Small intestine (tissue), 7 donors: ENCODE measurements at regions not wholly inside any gene's neighbourhood (a gene's known extent, or its start where the extent isn't known, plus 50 kb on each side); places are given as distances from the start of the nearest gene placed in this dataset.
"Not testable (repeated sequence)": the region's sequence is repeated elsewhere in the genome, so short reads cannot be mapped to it uniquely, and the experiment has no call there.

Experiments used
- DNase-seq, 2 donors: peaks; one replicate each; pipeline versions ENCODE4 v3.0.0 to v3.0.0-alpha.2; 2013
- FAIRE-seq: peaks from 2 replicates; lab custom pipeline; 2012; peaks lifted over from hg19 to GRCh38; lab: Jason Lieb, UNC
- H3K27ac ChIP-seq, 3 donors: one replicate each; pipeline ENCODE4 v1.5.1; 2013; ENCODE audit warnings: low read length in 2 of 3, mild to moderate bottlenecking in 2 of 3, control low read depth in 1 of 3, inconsistent platforms in 1 of 3, low read depth in 1 of 3, moderate library complexity in 1 of 3
- H3K27me3 ChIP-seq, 3 donors: one replicate each; pipeline ENCODE4 v1.6.1; 2013; ENCODE audit warnings: low read length in 3 of 3, inconsistent platforms in 1 of 3; ENCODE audit not compliant: control insufficient read depth in 3 of 3, insufficient read depth in 3 of 3
- H3K36me3 ChIP-seq, 3 donors: one replicate each; pipeline ENCODE4 v1.6.1; 2013; ENCODE audit warnings: low read length in 3 of 3, inconsistent platforms in 1 of 3, low read depth in 1 of 3, mild to moderate bottlenecking in 1 of 3, moderate library complexity in 1 of 3; ENCODE audit not compliant: control insufficient read depth in 3 of 3, insufficient read depth in 2 of 3
- H3K4me1 ChIP-seq, 3 donors: one replicate each; pipeline ENCODE4 v1.6.1; 2013; ENCODE audit warnings: low read length in 2 of 3, inconsistent platforms in 1 of 3, low read depth in 1 of 3, mild to moderate bottlenecking in 1 of 3, moderate library complexity in 1 of 3; ENCODE audit not compliant: control insufficient read depth in 3 of 3, insufficient read depth in 2 of 3
- H3K4me3 ChIP-seq, 3 donors: one replicate each; pipeline ENCODE4 v1.5.1; 2013; ENCODE audit warnings: low read length in 3 of 3, control low read depth in 1 of 3, inconsistent platforms in 1 of 3, low read depth in 1 of 3, mild to moderate bottlenecking in 1 of 3, moderate library complexity in 1 of 3
- H3K9me3 ChIP-seq, 2 donors: one replicate each; pipeline ENCODE4 v1.6.1; 2013; ENCODE audit warnings: low read depth in 1 of 2, low read length in 1 of 2; ENCODE audit not compliant: control insufficient read depth in 2 of 2, insufficient read depth in 1 of 2
- WGBS, 3 donors: extraction: QIAGEN DNeasy Blood & Tissue Kit; methylation state at CpG; one replicate each; pipeline ENCODE4 v1.1.7; 2013; 5-methylcytosine and 5-hydroxymethylcytosine counted together
- donor health status: healthy with polysubstance abuse.
- donor health status: control.
- donor health status: control.
- donor health status: Bipolar disorder and iron deficiency.
- donor health status: healthy.

DNA sequence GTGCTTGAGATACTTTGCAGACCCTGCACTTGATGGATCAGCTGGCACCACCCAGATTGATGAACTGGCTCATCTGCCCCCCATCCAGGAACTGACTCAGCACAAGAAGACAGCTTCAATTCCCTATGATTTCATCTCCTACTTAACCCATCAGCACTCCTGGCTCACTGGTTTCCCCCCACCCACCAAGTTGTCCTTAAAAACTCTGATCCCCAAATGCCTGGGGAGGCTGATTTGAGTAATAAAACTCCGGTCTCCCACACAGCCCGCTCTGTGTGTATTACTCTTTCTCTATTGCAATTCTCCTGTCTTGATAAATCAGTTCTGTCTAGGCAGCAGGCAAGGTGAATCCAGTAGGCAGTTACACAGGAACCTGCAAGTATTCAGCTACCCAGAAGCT, 102.1 kb upstream of the TMTC4 start:
- 82 to 97% (median 91%) methylated on average over 2 of the region's 2 CpGs for WGBS, 3 donors
- FAIRE-seq: not testable (repeated sequence)

DNA sequence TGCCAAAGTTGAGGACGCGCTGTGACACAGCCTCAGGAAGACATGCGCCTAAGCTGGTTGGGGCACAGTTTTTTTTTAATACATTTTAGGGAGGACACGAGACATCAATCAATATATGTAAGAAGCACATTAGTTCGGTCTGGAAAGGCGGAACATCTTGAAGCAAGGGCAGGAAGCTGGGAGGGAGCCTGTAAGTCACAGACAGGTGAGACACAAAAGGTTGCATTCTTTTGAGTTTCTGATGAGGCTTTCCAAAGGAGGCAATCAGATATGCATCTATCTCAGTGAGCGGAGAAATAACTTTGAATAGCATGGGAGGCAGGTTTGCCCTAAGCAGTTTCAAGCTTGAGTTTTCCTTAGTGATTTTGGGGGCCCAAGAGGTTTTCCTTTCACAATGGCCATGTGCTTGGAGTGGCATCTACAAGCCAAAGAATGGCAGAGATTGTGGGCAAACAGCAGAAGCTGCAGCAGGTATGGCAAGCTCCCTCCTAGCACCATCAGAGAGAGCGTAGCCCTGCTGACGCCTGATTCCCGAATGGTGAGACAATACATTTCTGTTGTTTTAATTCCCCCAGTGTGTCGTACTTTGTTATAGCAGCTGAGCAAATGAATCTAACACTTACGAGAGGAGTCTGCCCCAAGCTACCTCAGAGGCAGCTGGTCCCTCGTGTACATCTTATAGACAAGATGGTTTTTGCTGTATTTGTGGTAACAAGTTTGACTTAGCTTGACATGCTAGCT, 99.5 kb upstream of the TMTC4 start:
- FAIRE-seq (no peak), DNase-seq (no peak)
- Histone ChIP-seq H3K4me1 (no peaks in the 10 kb centered on the region), H3K4me3 (no peak overlapping the region), H3K27ac (no peak overlapping the region), H3K9me3 (peaks cover 0 to 4% of the 10 kb centered on the region in 2 donors), H3K27me3 (no peaks in the 10 kb centered on the region), H3K36me3 (no peaks in the 10 kb centered on the region)
- 81 to 83% (median 81%) methylated on average over 13 of the region's 13 CpGs for WGBS, 3 donors

More for the DNA sequence above, 102.1 kb upstream of the TMTC4 start:
- not testable (repeated sequence) for H3K4me1 ChIP-seq, H3K36me3 ChIP-seq, H3K27me3 ChIP-seq, H3K27ac ChIP-seq, H3K4me3 ChIP-seq, DNase-seq, H3K9me3 ChIP-seq

DNA sequence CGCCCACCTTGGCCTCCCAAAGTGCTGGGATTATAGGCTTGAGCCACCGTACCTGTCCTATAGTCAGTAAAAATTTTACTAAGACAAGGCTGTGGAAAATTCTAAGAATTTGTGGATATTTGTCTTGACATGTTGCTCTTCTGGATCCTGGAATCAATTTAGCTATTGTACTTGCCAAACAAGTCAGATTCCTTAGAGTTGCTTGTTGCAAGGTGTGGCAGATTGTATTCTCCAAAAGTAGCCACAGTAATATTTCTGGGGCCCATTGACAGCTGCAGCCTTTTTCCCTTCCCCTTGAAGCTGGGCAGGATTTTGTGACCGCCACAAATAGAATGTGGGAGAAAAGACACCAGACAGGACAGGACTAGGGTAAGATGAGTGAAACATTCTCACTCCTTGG, 98.8 kb upstream of the TMTC4 start:
- FAIRE-seq: no peak
- no peak for DNase-seq
- H3K4me1 ChIP-seq: no peaks in the 10 kb centered on the region
- peaks cover 0 to 4% of the 10 kb centered on the region in 2 donors for H3K9me3 ChIP-seq
- no peak overlapping the region for H3K4me3 ChIP-seq
- no peaks in the 10 kb centered on the region for H3K36me3 ChIP-seq
- H3K27ac ChIP-seq: no peak overlapping the region
- no peaks in the 10 kb centered on the region for H3K27me3 ChIP-seq
- WGBS, 3 donors: 82 to 92% (median 82%) methylated on average over 3 of the region's 3 CpGs

DNA sequence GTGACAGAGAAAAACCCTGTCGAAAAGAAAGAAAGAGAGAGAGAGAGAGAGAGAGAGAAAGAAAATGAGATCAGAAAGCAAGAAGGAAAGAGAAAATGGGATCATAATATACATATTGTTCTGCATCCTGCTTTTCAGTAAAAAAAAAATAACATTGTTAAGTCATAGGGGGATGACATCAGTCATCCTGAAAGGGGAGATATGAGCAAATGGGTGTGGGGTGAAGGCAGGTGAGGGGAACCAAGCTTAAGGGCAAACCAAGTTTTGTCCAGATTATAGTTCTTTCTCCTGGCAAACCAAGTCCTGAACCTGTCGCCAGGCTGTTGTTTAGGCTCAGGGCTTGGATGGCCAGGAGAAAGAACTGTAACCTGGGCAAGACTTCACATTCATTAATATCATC, 92.6 kb upstream of the TMTC4 start:
- peaks cover 0 to 4% of the 10 kb centered on the region in 2 donors for H3K9me3 ChIP-seq
- no peak for FAIRE-seq
- no peak overlapping the region for H3K27ac ChIP-seq
- no peaks in the 10 kb centered on the region for H3K27me3 ChIP-seq
- WGBS, 3 donors: 78 to 97% (median 87%) methylated on average over 2 of the region's 2 CpGs
- H3K4me1 ChIP-seq: no peaks in the 10 kb centered on the region
- H3K36me3 ChIP-seq: no peaks in the 10 kb centered on the region
- no peak overlapping the region for H3K4me3 ChIP-seq
- DNase-seq: no peak

DNA sequence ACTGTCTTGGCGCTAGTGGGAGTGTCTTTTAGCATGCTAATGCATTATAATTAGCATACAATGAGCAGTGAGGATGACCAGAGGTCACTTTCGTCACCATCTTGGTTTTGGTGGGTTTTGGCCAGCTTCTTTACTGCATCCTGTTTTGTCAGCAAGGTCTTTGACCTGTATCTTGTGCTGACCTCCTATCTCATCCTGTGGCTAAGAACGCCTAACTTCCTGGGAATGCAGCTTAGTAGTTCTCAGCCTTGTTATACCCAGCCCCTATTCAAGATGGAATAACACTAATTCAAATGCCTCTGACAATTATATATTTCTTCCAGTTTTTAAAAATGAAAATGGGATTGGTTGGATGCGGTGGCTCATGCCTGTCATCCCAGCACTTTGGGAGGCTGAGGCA, 92.0 kb upstream of the TMTC4 start:
- not testable (repeated sequence) for H3K27me3 ChIP-seq, H3K36me3 ChIP-seq, FAIRE-seq, DNase-seq, H3K4me3 ChIP-seq, H3K27ac ChIP-seq, H3K4me1 ChIP-seq, H3K9me3 ChIP-seq
- 76 to 83% (median 80%) methylated on average over 4 of the region's 4 CpGs for WGBS, 3 donors

- H3K4me1 ChIP-seq: no peaks in the 10 kb centered on the region
- DNase-seq: no peak
- H3K27me3 ChIP-seq: no peaks in the 10 kb centered on the region
- no peak overlapping the region for H3K27ac ChIP-seq
- H3K4me3 ChIP-seq: no peak overlapping the region
- H3K36me3 ChIP-seq: no peaks in the 10 kb centered on the region
- H3K9me3 ChIP-seq: no peaks in the 10 kb centered on the region
- 73 to 79% (median 78%) methylated on average over 9 of the region's 9 CpGs for WGBS, 3 donors
- FAIRE-seq: no peak
Measured at GRCh38 chr13:100764937-100765336, 90.3 kb upstream of the TMTC4 start.

DNA sequence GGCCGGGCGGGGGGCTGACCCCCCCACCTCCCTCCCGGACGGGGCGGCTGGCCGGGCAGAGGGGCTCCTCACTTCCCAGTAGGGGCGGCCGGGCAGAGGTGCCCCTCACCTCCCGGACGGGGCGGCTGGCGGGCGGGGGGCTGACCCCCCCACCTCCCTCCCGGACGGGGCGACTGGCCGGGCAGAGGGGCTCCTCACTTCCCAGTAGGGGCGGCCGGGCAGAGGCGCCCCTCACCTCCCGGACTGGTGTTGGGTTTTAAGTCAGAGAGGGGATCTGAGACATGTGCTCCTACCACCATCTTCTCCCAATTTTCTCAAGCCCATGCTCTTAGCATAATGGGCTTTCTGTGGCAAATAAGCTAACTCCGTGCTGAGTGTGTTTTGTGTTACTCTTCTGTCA, 87.5 kb upstream of the TMTC4 start:
- not testable (repeated sequence) for H3K27me3 ChIP-seq, DNase-seq, H3K27ac ChIP-seq, H3K36me3 ChIP-seq, H3K4me1 ChIP-seq, H3K9me3 ChIP-seq, H3K4me3 ChIP-seq, FAIRE-seq
- WGBS, 3 donors: 95 to 99% (median 97%) methylated on average over 5 to 17 of the region's 22 CpGs

DNA sequence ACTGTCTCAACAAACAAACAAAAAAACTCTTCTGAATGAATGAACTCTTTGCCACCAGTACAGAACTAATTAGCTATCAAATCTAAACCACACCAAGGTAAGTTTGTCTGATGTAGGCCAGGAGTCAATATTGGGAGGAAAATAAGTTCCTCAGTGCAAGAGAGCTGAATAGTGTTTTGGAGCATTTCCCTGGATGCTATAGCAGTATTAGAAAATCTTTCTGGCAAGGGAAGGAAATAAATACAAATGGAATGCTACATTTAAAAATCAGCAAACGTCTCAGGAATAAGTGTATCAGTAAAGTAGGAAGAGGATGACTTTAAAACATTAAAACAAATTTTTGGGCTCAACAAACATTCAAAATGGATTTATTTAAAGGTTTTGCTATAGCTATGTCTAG, 81.3 kb upstream of the TMTC4 start:
- Histone ChIP-seq H3K27me3 (no peaks in the 10 kb centered on the region), H3K4me3 (no peak overlapping the region), H3K27ac (no peak overlapping the region), H3K9me3 (no peaks in the 10 kb centered on the region), H3K4me1 (no peaks in the 10 kb centered on the region), H3K36me3 (no peaks in the 10 kb centered on the region)
- DNase-seq (no peak), FAIRE-seq (no peak)
- WGBS, 3 donors: 57 to 83% (median 64%) methylated on average over 1 of the region's 1 CpG

- WGBS, 3 donors: 84 to 87% (median 85%) methylated on average over 5 of the region's 5 CpGs
- no peak for FAIRE-seq
- no peaks in the 10 kb centered on the region for H3K4me1 ChIP-seq
- no peak overlapping the region for H3K4me3 ChIP-seq
- H3K9me3 ChIP-seq: no peaks in the 10 kb centered on the region
- H3K27me3 ChIP-seq: no peaks in the 10 kb centered on the region
- H3K36me3 ChIP-seq: no peaks in the 10 kb centered on the region
- H3K27ac ChIP-seq: no peak overlapping the region
- DNase-seq: no peak
Measured at GRCh38 chr13:100754459-100754858, 79.9 kb upstream of the TMTC4 start.
